ENCODE measurements at regions not wholly inside any gene's neighbourhood (a gene's known extent, or its start where the extent isn't known, plus 50 kb on each side); places are given as distances from the start of the nearest gene placed in this dataset.
A peak's percentile ranks its signal among the peaks of the same experiment; 100 is the strongest.

GRCh38 chr1:115219927-115220326, 118.1 kb downstream of the NGF start:
- H3K9ac ChIP-seq (ENCODE audit: insufficient read depth, low read length) = no peak overlapping the region
- no peaks in the 10 kb centered on the region for H3K9me3 ChIP-seq (ENCODE audit: control insufficient read depth, insufficient read depth, low read depth, low read length)
- no peaks in the 10 kb centered on the region for H3K27me3 ChIP-seq (ENCODE audit: control insufficient read depth, insufficient read depth, low read length)
- no peak for DNase-seq (ENCODE audit: low read depth in 2 of 2)
- H3K79me2 ChIP-seq (ENCODE audit: control insufficient read depth, insufficient read depth, low read length) = no peaks in the 10 kb centered on the region
- no peak for TF ChIP-seq EZH2 (IDR thresholded peaks at IDR 0.05; ENCODE audit: low read length, missing control alignments)
- peaks cover 2% of the 10 kb centered on the region for H3K4me1 ChIP-seq (ENCODE audit: control insufficient read depth, extremely low read depth, insufficient read depth, low read length)
- no peak overlapping the region for H2AFZ ChIP-seq (ENCODE audit: low read length)
- H3K4me3 ChIP-seq (replicated peaks in 1 of 4; ENCODE audit: control extremely low read depth in 1 of 4, insufficient read depth in 1 of 4, low read depth in 3 of 4, low read length in 4 of 4) = no peak overlapping the region
- no peaks in the 10 kb centered on the region for H4K20me1 ChIP-seq (ENCODE audit: control insufficient read depth, extremely low read depth, insufficient read depth, low read length)
- H3K36me3 ChIP-seq (ENCODE audit: control insufficient read depth, insufficient read depth, low read length) = no peaks in the 10 kb centered on the region
- H3K4me2 ChIP-seq (ENCODE audit: extremely low read depth, insufficient read depth, low read length) = no peak overlapping the region
- no peak overlapping the region for H3K27ac ChIP-seq (ENCODE audit: insufficient read depth, low read length)

- Histone ChIP-seq H2AFZ (ENCODE audit: low read length) (no peak overlapping the region), H3K9ac (ENCODE audit: insufficient read depth, low read length) (no peak overlapping the region), H3K9me3 (ENCODE audit: control insufficient read depth, insufficient read depth, low read depth, low read length) (no peaks in the 10 kb centered on the region), H3K79me2 (ENCODE audit: control insufficient read depth, insufficient read depth, low read length) (no peaks in the 10 kb centered on the region), H3K27me3 (ENCODE audit: control insufficient read depth, insufficient read depth, low read length) (no peaks in the 10 kb centered on the region), H3K4me2 (ENCODE audit: extremely low read depth, insufficient read depth, low read length) (no peak overlapping the region), H3K27ac (ENCODE audit: insufficient read depth, low read length) (no peak overlapping the region), H3K36me3 (ENCODE audit: control insufficient read depth, insufficient read depth, low read length) (no peaks in the 10 kb centered on the region), H3K4me3 (replicated peaks in 1 of 4; ENCODE audit: control extremely low read depth in 1 of 4, insufficient read depth in 1 of 4, low read depth in 3 of 4, low read length in 4 of 4) (no peak overlapping the region), H4K20me1 (ENCODE audit: control insufficient read depth, extremely low read depth, insufficient read depth, low read length) (no peaks in the 10 kb centered on the region), H3K4me1 (ENCODE audit: control insufficient read depth, extremely low read depth, insufficient read depth, low read length) (peaks cover 2% of the 10 kb centered on the region)
- TF ChIP-seq EZH2 (IDR thresholded peaks at IDR 0.05; ENCODE audit: low read length, missing control alignments) = no peak
- TF ChIP-seq CTCF (conservative IDR thresholded peaks at IDR 0.05 in 1 of 2, IDR thresholded peaks at IDR 0.05 in 1 of 2; ENCODE audit: low read depth in 1 of 2, low read length in 2 of 2) = no peak
- DNase-seq (ENCODE audit: low read depth in 2 of 2) = peak in 1 of 2 donors; percentile 35
Measured at GRCh38 chr1:115218699-115219098, 119.3 kb downstream of the NGF start.

GRCh38 chr1:115218034-115218405, 120.0 kb downstream of the NGF start:
- no peak for TF ChIP-seq EZH2 (IDR thresholded peaks at IDR 0.05; ENCODE audit: low read length, missing control alignments)
- TF ChIP-seq CTCF (conservative IDR thresholded peaks at IDR 0.05 in 1 of 2, IDR thresholded peaks at IDR 0.05 in 1 of 2; ENCODE audit: low read depth in 1 of 2, low read length in 2 of 2) = no peak
- no peaks in the 10 kb centered on the region for H3K79me2 ChIP-seq (ENCODE audit: control insufficient read depth, insufficient read depth, low read length)
- H3K4me3 ChIP-seq (replicated peaks in 1 of 4; ENCODE audit: control extremely low read depth in 1 of 4, insufficient read depth in 1 of 4, low read depth in 3 of 4, low read length in 4 of 4) = no peak overlapping the region
- H3K9ac ChIP-seq (ENCODE audit: insufficient read depth, low read length) = no peak overlapping the region
- peaks cover 2% of the 10 kb centered on the region for H3K4me1 ChIP-seq (ENCODE audit: control insufficient read depth, extremely low read depth, insufficient read depth, low read length)
- no peaks in the 10 kb centered on the region for H3K9me3 ChIP-seq (ENCODE audit: control insufficient read depth, insufficient read depth, low read depth, low read length)
- no peaks in the 10 kb centered on the region for H3K36me3 ChIP-seq (ENCODE audit: control insufficient read depth, insufficient read depth, low read length)
- no peak overlapping the region for H3K4me2 ChIP-seq (ENCODE audit: extremely low read depth, insufficient read depth, low read length)
- DNase-seq (ENCODE audit: low read depth in 2 of 2) = peak in 1 of 2 donors; percentile 6
- H4K20me1 ChIP-seq (ENCODE audit: control insufficient read depth, extremely low read depth, insufficient read depth, low read length) = no peaks in the 10 kb centered on the region
- H3K27me3 ChIP-seq (ENCODE audit: control insufficient read depth, insufficient read depth, low read length) = no peaks in the 10 kb centered on the region
- H2AFZ ChIP-seq (ENCODE audit: low read length) = no peak overlapping the region
- no peak overlapping the region for H3K27ac ChIP-seq (ENCODE audit: insufficient read depth, low read length)

All from fibroblast of lung (primary cell).